Skin of body (tissue), 1 donor: ENCODE measurements at regions not wholly inside any gene's neighbourhood (a gene's known extent, or its start where the extent isn't known, plus 50 kb on each side); places are given as distances from the start of the nearest gene placed in this dataset.
"Not testable (repeated sequence)": the region's sequence is repeated elsewhere in the genome, so short reads cannot be mapped to it uniquely, and the experiment has no call there.

Experiments
- DNase-seq: peaks from one replicate; lab custom pipeline; 2025; lab: John Stamatoyannopoulos, UW

DNA sequence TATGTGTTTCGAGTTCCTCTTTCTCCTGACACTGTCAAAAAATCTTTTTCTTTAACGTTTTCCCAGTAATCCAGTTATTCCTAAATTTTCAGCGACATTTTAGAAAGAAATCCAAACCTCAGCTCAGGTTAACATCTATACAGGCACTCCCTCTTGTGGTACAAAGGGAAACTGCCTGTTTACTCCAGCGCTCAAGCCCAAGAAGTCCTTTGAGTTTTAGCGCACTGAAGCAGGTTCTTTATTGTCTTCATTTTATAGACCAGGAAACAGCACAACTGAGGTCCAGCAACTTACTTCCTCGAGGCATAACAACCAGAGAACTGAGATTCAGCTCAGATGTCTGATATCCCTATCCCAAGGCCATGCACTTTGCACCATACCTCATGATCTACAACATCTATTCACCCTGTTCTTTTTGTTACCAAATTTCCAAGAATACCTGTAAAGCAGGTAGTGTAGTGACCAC is 287.2 kb upstream of the MKLN1 start:
- peak; percentile 31 for DNase-seq

- not testable (repeated sequence) for DNase-seq
Measured at GRCh38 chr7:131041012-131041695, 286.5 kb upstream of the MKLN1 start.

- DNase-seq = no peak
Measured at GRCh38 chr7:131042269-131043160, 285.2 kb upstream of the MKLN1 start.

DNA sequence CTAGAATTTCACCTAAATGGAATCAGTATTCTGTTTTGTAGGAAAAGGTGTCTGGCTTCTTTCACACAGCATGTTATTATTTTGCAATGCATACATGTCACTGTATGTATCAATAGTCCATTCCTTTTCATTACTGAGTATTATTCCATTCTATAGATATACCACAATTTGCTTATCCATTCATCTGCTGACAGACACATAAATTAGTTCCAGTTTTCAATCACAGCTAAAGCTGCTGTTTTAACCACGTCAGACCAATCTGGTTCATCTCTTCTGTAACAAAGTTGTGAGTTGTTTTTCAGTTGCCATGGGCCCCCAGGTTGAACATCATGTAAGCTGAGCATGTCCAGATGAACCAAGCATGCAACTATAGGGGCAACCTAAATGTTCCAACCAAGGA is 282.1 kb upstream of the MKLN1 start:
- DNase-seq = no peak

DNA sequence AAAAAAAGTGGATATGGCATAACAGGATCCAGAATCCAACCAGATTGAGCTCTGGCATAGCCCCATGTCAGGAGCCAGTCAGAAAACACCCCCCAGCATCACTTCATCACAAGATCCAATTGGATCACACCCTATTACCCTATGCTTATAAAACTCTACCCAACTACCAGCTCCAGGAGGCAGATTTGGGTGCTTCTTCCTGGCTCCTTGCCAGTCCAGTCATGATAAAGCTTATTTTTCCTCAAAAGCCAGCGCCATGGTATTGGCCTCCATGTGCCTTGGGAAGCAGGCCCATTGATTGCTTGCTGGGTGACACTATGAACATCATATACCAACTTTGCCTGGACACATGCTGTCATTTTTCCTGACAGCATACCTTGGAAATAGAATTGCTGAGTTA is 281.4 kb upstream of the MKLN1 start:
- DNase-seq = no peak

DNA sequence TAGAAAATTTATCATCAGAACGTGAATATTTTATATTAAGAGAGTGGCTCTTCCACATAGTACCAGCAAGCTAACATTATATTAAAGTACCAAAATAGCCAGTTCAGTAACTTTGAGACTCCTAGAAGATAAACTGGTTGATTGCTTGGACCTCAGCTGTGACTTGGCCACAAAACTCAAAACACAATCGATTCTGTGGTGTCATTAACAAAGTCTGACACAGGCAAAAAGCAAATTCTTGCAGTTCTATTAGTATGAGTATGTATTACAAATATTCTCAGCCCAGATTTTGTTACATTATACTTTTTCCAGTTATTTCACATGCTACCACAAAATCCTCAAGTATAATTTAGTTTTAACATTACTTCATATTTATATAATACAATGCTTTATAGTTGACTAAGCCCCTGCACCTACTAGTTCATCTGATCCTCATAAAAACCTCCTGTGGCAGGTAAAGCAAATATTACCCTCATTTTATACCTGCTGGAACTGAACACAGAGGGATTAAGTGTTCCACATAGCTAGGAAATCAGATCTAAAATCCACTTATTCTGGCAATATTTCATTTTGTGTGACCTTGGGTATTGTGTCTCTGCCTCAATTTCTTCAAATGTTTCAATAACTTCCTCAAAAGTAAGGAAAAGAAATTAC is 279.9 kb upstream of the MKLN1 start:
- no peak for DNase-seq

GRCh38 chr7:131051304-131051703 is 276.4 kb upstream of the MKLN1 start:
- DNase-seq = no peak

DNA sequence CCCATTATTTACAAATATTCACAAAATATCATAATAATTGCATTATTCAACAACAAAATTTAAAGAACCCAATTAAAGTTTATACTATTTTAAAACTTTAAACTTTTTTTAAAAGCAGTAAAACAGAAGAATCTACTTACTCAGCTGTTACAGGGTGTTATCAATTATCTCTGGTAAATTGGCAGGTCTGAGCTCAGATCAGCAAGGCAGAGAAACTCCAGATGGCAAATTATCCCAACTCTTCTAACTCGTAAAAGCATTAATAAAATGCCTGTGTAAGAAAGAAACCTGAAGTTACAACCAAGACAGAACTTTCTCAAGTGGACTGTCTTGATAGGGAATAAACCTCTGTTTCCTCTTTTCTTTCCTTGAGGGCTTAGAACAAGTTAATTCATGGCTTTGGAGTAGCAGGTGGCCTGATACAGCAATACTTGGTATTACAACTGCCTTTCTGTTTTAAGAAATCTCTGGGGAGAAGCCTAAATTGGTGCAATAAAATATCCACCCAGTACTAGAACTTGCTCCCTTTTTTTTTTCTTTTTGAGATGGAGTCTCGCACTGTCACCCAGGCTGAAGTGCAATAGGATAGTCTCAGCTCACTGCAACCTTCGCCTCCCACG is 275.3 kb upstream of the MKLN1 start:
- DNase-seq = no peak

- no peak for DNase-seq
Measured at GRCh38 chr7:131056007-131056406, 271.7 kb upstream of the MKLN1 start.

GRCh38 chr7:131057015-131057793 is 270.5 kb upstream of the MKLN1 start:
- peak; percentile 80 for DNase-seq

DNA sequence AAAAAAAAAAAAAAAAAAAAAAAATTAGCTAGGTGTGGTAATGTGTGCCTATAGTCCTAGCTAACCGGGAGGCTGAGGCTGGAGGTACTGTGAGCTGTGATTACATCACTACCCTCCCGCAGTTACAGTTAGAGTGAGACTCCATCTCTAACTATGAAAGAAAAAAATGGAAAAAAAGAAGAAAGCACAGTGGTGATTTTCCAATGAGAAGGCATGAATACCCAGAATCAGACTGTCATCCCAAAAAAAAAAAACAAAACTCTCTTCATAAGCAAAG is 269.9 kb upstream of the MKLN1 start:
- no peak for DNase-seq

- not testable (repeated sequence) for DNase-seq
Measured at GRCh38 chr7:131058561-131059288, 269.0 kb upstream of the MKLN1 start.

DNA sequence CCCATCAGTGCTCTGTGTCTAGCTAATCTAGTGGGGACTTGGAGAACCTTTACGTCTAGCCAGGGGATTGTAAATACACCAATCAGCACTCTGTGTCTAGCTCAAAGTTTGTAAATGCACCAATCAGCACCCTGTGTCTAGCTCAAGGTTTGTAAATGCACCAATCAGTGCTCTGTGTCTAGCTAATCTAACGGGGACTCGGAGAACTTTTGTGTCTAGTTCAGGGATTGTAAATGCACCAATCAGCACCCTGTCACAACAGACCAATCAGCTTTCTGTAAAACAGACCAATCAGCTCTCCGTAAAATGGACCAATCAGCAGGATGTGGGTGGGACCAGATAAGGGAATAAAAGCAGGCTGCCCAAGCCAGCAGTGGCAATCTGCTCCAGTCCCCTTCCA is 268.3 kb upstream of the MKLN1 start:
- not testable (repeated sequence) for DNase-seq

GRCh38 chr7:131061158-131061557 is 266.5 kb upstream of the MKLN1 start:
- no peak for DNase-seq

DNA sequence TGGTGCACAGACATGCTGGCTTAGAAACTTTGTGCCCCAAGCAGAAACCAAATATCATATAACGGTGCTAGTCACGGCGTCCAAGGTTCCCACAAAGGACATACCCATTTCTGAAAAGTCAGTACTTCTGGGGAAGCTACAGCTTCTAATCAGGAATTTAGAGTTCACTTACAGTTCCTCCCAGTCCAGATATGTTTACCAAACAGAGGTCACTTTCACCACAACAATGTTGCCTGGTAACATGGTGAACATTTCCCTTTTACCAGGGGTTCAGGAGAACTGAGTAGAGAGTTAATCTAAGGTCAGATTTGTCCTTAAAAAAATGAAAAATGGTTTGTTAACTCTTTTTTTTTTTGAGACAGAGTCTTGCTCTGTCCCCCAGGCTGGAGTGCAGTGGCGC is 265.9 kb upstream of the MKLN1 start:
- no peak for DNase-seq

- no peak for DNase-seq
Measured at GRCh38 chr7:131066635-131067034, 261.0 kb upstream of the MKLN1 start.

GRCh38 chr7:131067220-131067619 is 260.5 kb upstream of the MKLN1 start:
- no peak for DNase-seq

GRCh38 chr7:131068604-131069021 is 259.1 kb upstream of the MKLN1 start:
- DNase-seq = no peak

DNA sequence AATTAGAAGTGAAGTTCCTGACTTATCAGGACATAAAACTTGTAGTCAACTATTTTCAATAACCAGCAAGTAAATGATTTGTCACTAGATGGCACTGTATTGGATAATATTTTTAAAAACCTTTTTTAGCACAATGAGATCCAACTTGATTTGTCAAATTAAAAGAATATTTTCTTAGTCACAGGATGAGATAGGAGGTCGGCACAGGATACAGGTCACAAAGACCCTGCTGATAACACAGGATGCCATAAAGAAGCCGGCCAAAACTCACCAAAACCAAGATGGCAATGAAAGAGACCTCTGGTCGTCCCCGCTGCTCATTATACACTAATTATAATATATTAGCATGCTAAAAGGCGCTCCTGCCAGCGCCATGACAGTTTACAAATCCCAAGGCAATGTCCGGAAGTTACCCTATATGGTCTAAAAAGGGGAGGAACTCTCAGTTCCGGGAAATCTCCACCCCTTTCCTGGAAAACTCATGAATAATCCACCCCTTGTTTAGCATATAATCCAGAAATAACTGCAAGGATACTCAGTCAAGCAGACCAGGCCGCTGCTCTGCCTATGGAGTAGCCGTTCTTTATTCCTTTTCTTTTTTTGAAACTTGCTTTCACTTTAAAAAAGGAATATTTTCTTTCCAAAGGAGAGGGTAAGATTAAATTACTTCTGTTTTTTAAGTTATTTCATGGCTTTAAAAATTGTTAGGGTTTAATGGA is 255.7 kb upstream of the MKLN1 start:
- DNase-seq = no peak
